Lung (tissue), 11 donors: ENCODE measurements at regions not wholly inside any gene's neighbourhood (a gene's known extent, or its start where the extent isn't known, plus 50 kb on each side); places are given as distances from the start of the nearest gene placed in this dataset.

Source experiments
- ATAC-seq: fragments of 200-7000 bp; cut with Tn5 transposase; one replicate; pipeline ENCODE4 v1.9.1; 2020; ENCODE audit warnings: moderate number of reproducible peaks; ENCODE audit not compliant: insufficient read depth, low FRiP score
- DNase-seq, 3 donors: peaks; one replicate each; pipeline ENCODE4 v3.0.0-alpha.2; 2013 to 2017
- H3K27ac ChIP-seq, 2 donors: one replicate each; pipeline ENCODE4 v1.5.1; 2013; ENCODE audit warnings: mild to moderate bottlenecking in 2 of 2, moderate library complexity in 2 of 2, control low read depth in 1 of 2, inconsistent platforms in 1 of 2, low read depth in 1 of 2, low read length in 1 of 2
- H3K27me3 ChIP-seq, 3 donors: one replicate each; pipeline ENCODE4 v1.5.1; 2013; ENCODE audit warnings: low read length in 2 of 3; ENCODE audit not compliant: control insufficient read depth in 3 of 3, insufficient read depth in 3 of 3
- H3K36me3 ChIP-seq, 4 donors: one replicate each; pipeline ENCODE4 v1.5.1; 2013; ENCODE audit warnings: low read length in 4 of 4, mild to moderate bottlenecking in 1 of 4, moderate library complexity in 1 of 4; ENCODE audit not compliant: control insufficient read depth in 4 of 4, insufficient read depth in 4 of 4
- H3K4me1 ChIP-seq, 5 donors: one replicate each; pipeline ENCODE4 v1.5.1; 2013; ENCODE audit warnings: low read length in 5 of 5, mild to moderate bottlenecking in 2 of 5, moderate library complexity in 1 of 5; ENCODE audit not compliant: control insufficient read depth in 5 of 5, insufficient read depth in 5 of 5
- H3K4me3 ChIP-seq: one replicate; pipeline ENCODE4 v1.5.1; 2013; ENCODE audit warnings: mild to moderate bottlenecking, control low read depth, moderate library complexity
- H3K9ac ChIP-seq, 2 donors: one replicate each; pipeline ENCODE4 v1.5.1; 2013; ENCODE audit warnings: low read length in 2 of 2, control low read depth in 1 of 2; ENCODE audit not compliant: insufficient read depth in 1 of 2
- H3K9me3 ChIP-seq, 4 donors: one replicate each; pipeline ENCODE4 v1.5.1; 2013; ENCODE audit warnings: low read length in 3 of 4, mild to moderate bottlenecking in 1 of 4, moderate library complexity in 1 of 4; ENCODE audit not compliant: control insufficient read depth in 4 of 4, insufficient read depth in 3 of 4
- WGBS, 2 donors: extraction: QIAGEN DNeasy Blood & Tissue Kit; methylation state at CpG; one replicate each; pipeline ENCODE4 v1.1.7; 2013; 5-methylcytosine and 5-hydroxymethylcytosine counted together
- TF ChIP-seq, protein P1 (sequence below): IDR thresholded peaks from 2 replicates; pipeline ENCODE4 v1.5.1; 2012; ENCODE audit warnings: mild to moderate bottlenecking; ENCODE audit errors: control extremely low read depth, extremely low read depth
- donor health status: control.
- donor health status: control.
- donor health status: Bipolar disorder and iron deficiency.
- donor health status: healthy.
- donor health status: DM: yes; HTN: yes; CAD: no.

DNA sequence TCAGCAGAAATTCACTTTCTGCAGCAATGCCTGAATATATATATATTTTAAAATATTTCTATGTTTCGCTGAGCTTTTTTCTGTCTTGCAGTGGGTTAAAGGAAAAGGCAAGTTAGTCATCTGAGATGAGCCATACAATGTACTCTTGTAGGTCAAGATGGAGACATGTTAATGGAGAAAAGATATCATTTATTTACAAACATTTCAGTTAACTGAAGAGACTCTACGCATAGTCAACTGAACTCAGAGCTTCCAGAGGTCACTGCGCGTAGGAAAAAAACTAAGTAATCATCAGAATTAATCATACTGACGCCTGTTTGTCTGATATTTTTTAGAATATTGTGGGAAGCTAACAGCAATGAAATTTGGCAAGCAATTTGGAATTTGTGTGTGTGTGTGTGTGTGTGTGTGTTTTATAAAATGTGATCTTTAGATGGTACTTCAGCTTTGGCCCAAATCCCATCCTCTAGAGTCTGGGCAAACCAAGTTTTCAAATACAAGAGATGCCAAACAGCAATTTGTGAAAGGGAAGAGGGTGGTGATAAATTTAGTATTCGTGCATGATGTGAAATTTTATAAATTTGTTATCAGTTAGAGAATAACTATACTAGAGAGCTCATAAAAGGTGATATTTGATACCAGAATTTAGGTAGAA lies 193.9 kb upstream of the AGR3 start:
- ATAC-seq = no peak
- TF ChIP-seq, protein P1, sequence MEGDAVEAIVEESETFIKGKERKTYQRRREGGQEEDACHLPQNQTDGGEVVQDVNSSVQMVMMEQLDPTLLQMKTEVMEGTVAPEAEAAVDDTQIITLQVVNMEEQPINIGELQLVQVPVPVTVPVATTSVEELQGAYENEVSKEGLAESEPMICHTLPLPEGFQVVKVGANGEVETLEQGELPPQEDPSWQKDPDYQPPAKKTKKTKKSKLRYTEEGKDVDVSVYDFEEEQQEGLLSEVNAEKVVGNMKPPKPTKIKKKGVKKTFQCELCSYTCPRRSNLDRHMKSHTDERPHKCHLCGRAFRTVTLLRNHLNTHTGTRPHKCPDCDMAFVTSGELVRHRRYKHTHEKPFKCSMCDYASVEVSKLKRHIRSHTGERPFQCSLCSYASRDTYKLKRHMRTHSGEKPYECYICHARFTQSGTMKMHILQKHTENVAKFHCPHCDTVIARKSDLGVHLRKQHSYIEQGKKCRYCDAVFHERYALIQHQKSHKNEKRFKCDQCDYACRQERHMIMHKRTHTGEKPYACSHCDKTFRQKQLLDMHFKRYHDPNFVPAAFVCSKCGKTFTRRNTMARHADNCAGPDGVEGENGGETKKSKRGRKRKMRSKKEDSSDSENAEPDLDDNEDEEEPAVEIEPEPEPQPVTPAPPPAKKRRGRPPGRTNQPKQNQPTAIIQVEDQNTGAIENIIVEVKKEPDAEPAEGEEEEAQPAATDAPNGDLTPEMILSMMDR = no peak
- no peak for DNase-seq
- Histone ChIP-seq H3K27ac (no peak overlapping the region), H3K27me3 (no peaks in the 10 kb centered on the region), H3K9me3 (no peaks in the 10 kb centered on the region), H3K4me1 (no peaks in the 10 kb centered on the region), H3K4me3 (no peak overlapping the region), H3K36me3 (no peaks in the 10 kb centered on the region), H3K9ac (no peak overlapping the region)
- WGBS, 2 donors = 64 to 86% methylated on average over 6 of the region's 6 CpGs

DNA sequence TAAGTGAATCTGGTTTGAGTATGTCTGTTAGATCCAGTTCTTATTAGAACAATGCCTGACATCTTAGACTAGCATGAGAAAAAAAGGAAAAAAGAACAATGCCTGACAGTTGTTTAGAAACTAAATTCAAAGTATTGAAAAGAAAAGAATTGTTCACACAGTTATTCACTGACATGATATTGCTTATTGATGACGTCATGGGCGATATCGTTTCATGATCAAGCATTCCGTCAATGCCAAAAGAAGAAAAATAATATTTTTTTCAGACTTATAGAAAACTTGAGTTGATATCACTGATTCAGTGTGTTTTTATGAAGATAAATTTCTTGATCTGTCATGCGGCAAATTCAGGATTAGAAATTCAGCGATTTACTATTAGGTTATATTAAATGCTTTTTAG lies 196.5 kb upstream of the AGR3 start:
- Histone ChIP-seq H3K4me1 (no peaks in the 10 kb centered on the region), H3K27ac (no peak overlapping the region), H3K36me3 (no peaks in the 10 kb centered on the region), H3K4me3 (no peak overlapping the region), H3K9me3 (no peaks in the 10 kb centered on the region), H3K9ac (no peak overlapping the region), H3K27me3 (no peaks in the 10 kb centered on the region)
- TF ChIP-seq, protein P1 = no peak
- ATAC-seq = no peak
- 93% methylated on average over 6 of the region's 6 CpGs for WGBS, 2 donors
- no peak for DNase-seq

DNA sequence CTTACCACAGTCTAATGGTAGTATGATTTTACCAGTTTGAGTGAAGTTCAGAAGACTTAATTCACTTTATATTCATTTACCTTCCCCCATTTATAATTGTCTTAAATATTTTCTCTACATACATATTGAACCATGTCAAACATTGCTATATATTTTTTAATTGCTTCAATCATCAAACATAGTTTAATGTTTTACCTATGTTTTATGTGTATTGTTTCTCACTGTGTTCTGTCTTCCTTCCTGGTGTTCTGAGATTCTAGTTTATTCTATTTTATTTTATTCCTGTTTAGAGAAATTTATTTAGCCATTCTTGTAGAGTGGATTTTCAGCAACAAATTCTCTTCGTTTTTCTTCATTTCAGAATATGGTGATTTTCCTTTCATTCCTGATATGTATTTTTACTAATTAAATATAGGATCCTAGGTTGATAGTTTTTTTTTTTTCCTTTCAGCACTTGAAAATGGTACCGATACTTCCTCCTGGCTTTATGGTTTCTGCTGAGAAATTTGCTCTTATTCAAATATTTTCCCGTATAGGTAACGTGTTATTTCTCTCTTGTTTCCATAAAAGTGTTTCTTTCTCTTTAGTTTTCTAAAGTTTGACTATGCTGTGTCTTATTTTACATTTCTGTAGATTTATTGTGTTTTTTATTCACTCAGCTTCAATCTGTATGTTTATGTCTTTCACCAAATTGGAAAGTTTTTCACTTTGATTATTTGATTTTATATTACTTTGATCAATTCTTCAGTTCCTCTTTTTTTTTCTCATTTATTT lies 201.8 kb upstream of the AGR3 start:
- H3K4me3 ChIP-seq = no peak overlapping the region
- ATAC-seq (no peak), DNase-seq (no peak)
- no peaks in the 10 kb centered on the region for H3K36me3 ChIP-seq
- 95 to 99% methylated on average over 4 of the region's 4 CpGs for WGBS, 2 donors
- TF ChIP-seq, protein P1 = no peak
- H3K9ac ChIP-seq = no peak overlapping the region
- H3K9me3 ChIP-seq = no peaks in the 10 kb centered on the region
- no peaks in the 10 kb centered on the region for H3K27me3 ChIP-seq
- peaks cover 0 to 5% (median 0%) of the 10 kb centered on the region in 5 donors for H3K4me1 ChIP-seq
- no peak overlapping the region for H3K27ac ChIP-seq
